ENCODE measurements at regions not wholly inside any gene's neighbourhood (a gene's known extent, or its start where the extent isn't known, plus 50 kb on each side); places are given as distances from the start of the nearest gene placed in this dataset.

DNA sequence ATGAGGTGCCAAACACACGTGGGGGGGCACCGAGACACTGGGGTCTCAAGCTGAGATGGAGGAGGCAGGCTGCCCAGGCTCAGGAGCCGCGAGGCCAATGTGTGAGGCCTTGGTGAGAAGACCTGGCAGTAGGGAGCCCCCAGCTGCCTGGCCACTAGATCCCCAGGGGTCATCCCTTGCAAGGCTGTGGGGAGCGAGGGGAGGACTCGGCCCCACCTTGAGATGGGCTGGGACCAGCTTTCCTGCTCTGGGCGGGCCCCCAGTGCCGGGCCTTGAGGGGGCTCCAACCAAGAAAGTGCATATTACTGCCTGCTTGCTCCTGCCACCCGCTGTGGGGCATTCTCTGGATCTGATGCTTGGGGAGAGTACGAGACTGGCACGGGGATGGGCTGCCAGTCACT is 107.0 kb downstream of the CTTN start:
- Mint-ChIP-seq H3K4me3 (no peak overlapping the region), H3K27ac (no peak overlapping the region), H3K4me1 (ENCODE audit: low read depth in 2 of 2) (no peaks in the 10 kb centered on the region), H3K36me3 (ENCODE audit: insufficient read depth) (no peaks in the 10 kb centered on the region), H3K27me3 (peaks cover 7 to 62% of the 10 kb centered on the region in 2 donors), H3K9me3 (no peaks in the 10 kb centered on the region)
- DNase-seq (no peak), ATAC-seq (replicated peaks) (no peak)

DNA sequence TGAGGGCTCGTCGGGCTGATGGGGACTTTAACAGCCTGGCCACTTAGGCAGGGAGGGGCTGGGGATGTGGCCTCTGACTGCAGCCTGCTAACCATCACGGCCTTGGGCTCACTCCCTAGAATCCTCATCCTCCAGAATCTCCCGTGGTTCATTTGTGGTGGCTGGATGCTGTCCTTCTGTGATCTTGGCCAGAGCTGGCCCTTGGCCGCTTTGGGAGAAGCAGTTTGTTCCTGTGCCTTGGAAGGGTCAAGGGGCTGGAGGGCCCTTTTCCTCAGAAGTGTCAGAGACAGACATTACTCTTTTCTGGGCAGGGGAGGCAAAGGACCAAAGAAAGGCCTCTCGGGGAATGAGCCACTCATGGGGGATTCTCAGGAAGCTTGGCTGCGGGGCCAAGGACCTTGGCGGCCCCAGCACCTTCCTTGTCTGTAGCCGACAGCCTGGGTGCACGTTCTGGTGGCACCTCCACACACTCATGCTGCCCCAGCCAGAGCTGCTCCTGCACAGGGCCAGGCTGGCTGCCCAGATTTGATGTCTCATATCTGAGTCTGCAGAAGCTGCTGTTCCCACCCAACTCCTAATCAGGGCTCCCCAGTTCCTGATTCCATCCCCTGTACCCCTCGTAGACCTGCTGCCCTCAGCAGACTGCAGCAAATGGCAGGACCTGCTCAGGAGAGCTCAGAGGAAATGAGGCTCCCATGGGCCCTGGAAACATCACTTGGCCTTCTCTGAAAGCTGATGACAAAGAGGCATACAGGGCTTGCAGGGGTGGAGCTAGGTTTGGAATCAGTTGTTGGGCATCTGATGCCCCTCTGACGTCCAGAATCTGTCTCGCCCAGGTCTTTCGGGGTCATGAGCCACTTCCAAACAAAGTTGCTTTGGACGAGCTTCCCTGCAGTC is 107.7 kb downstream of the CTTN start:
- H3K4me3 Mint-ChIP-seq: no peak overlapping the region
- no peaks in the 10 kb centered on the region for H3K4me1 Mint-ChIP-seq (ENCODE audit: low read depth in 2 of 2)
- H3K36me3 Mint-ChIP-seq (ENCODE audit: insufficient read depth): no peaks in the 10 kb centered on the region
- no peaks in the 10 kb centered on the region for H3K9me3 Mint-ChIP-seq
- ATAC-seq (replicated peaks): no peak
- H3K27me3 Mint-ChIP-seq: peaks cover 7 to 62% of the 10 kb centered on the region in 2 donors
- no peak for DNase-seq
- H3K27ac Mint-ChIP-seq: no peak overlapping the region

DNA sequence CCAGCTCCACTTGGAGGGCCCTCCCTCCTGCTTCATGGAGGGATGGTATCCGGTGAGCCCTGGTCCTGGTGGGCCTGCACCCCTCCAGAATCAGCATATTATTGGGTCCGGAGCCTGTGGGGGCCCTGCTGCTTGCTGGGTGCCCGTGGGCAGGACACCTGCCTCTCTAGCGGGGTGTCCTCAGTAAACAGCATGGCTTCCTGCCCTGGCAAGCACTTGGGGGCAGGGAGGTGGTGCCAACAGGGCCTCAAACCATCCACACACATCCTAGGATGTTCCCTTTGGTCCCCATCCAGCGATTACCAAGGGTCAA is 108.3 kb downstream of the CTTN start:
- Mint-ChIP-seq H3K4me1 (ENCODE audit: low read depth in 2 of 2) (no peaks in the 10 kb centered on the region), H3K9me3 (no peaks in the 10 kb centered on the region), H3K27me3 (peaks cover 7 to 59% of the 10 kb centered on the region in 2 donors), H3K36me3 (ENCODE audit: insufficient read depth) (no peaks in the 10 kb centered on the region), H3K27ac (no peak overlapping the region), H3K4me3 (no peak overlapping the region)
- DNase-seq: no peak
- ATAC-seq (replicated peaks): no peak

DNA sequence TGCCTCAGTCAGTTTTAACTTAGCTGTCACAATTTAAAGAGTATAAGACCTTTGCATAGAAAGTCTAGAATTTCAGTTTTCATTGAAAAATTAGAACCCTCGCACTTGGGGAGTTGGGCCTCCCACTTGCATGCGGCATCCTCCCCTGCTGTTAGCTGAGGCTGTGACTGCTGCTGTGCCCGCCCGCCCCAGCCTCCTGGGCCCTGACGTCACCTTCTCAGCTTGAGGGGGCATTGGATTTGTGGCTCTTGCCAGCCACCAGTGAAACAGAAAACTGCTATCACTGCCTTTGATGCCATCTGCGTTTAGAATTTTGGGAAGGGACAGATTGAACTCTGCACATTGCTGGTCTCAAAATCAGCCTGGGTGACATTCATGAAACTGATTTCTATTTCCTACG is 108.7 kb downstream of the CTTN start:
- H3K9me3 Mint-ChIP-seq: no peaks in the 10 kb centered on the region
- no peaks in the 10 kb centered on the region for H3K36me3 Mint-ChIP-seq (ENCODE audit: insufficient read depth)
- ATAC-seq (replicated peaks): no peak
- no peak overlapping the region for H3K4me3 Mint-ChIP-seq
- H3K4me1 Mint-ChIP-seq (ENCODE audit: low read depth in 2 of 2): no peaks in the 10 kb centered on the region
- H3K27me3 Mint-ChIP-seq: peaks cover 7 to 56% of the 10 kb centered on the region in 2 donors
- H3K27ac Mint-ChIP-seq: no peak overlapping the region
- no peak for DNase-seq

DNA sequence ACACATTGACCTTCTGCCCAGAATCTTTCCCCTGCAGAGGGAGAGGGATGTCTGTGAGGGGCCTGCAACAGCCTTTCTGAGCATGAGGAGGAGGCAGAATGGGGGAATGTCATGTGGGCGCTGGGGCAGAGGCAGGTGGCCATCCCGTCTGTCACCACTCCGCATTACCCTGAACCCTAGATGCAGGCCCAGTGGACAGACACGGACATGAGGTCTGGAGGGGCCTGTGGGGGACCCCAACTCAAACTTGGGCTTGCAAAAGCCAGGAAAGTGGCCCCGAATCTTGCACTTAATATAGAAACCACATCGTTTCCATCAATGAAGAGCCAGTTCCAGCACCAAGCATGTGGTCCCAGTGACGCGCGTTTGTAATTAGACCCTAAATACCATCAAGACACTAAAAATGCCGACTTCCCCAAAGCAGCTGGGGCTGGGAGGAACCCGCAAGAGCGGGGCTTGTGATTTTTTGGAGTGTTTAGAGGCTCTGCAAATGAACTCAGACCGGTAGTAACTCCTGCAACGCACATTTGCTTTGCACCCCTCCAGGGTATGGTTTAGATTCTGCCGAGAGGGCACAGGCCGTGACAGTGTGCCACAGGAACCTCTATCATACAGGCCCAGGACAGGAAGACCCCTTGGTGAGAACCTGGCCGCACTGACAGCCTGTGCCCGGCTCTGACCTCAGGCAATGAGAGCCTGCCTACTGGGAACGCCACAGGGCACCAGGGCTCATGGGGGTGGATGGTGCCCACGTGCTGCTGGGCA is 109.3 kb downstream of the CTTN start:
- Mint-ChIP-seq H3K4me3 (no peak overlapping the region), H3K36me3 (ENCODE audit: insufficient read depth) (no peaks in the 10 kb centered on the region), H3K27ac (no peak overlapping the region), H3K4me1 (ENCODE audit: low read depth in 2 of 2) (no peaks in the 10 kb centered on the region), H3K27me3 (peaks cover 7 to 51% of the 10 kb centered on the region in 2 donors), H3K9me3 (peaks cover 2 to 4% of the 10 kb centered on the region in 2 donors)
- DNase-seq (no peak), ATAC-seq (replicated peaks) (no peak)

DNA sequence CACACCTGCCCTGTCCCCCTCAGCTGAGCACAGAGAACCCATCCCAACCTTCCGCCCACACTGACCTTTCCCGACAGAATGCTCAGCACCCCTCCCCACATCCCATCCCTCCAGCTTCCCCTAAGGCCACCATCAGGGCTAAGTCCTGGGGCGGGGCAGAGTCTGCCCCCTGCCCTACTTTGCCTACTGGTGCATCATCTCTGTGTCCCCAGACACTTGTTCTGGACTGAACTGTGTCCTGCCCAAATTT is 109.8 kb downstream of the CTTN start:
- ATAC-seq (replicated peaks) (no peak), DNase-seq (no peak)
- H3K4me3 Mint-ChIP-seq: no peak overlapping the region
- peaks cover 7 to 51% of the 10 kb centered on the region in 2 donors for H3K27me3 Mint-ChIP-seq
- H3K36me3 Mint-ChIP-seq (ENCODE audit: insufficient read depth): no peaks in the 10 kb centered on the region
- H3K4me1 Mint-ChIP-seq (ENCODE audit: low read depth in 2 of 2): no peaks in the 10 kb centered on the region
- H3K27ac Mint-ChIP-seq: no peak overlapping the region
- H3K9me3 Mint-ChIP-seq: peaks cover 6 to 9% of the 10 kb centered on the region in 2 donors

DNA sequence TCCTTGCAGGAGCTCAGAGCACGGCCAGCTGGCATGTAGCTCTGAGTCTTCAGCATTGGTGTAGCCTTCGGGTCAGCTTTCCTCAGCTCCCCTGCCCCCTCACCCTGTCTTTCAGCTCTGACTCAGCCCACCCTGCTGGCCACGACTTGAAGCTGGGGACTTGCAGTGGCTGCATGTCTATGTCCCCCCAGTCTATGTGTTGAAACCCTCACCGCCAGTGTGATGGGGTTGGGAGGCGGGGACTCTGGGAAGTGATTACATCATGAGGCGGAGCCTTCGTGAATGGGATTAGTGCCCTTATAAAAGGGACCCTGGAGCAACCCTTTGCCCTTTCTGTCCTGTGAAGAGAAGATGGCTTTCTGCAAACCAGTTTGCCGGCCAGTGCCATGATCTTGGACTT is 111.1 kb downstream of the CTTN start:
- H3K36me3 Mint-ChIP-seq (ENCODE audit: insufficient read depth): no peaks in the 10 kb centered on the region
- ATAC-seq (replicated peaks) (no peak), DNase-seq (no peak)
- peaks cover 15 to 40% of the 10 kb centered on the region in 2 donors for H3K27me3 Mint-ChIP-seq
- no peaks in the 10 kb centered on the region for H3K4me1 Mint-ChIP-seq (ENCODE audit: low read depth in 2 of 2)
- no peak overlapping the region for H3K4me3 Mint-ChIP-seq
- peaks cover 6 to 9% of the 10 kb centered on the region in 2 donors for H3K9me3 Mint-ChIP-seq
- H3K27ac Mint-ChIP-seq: no peak overlapping the region

DNA sequence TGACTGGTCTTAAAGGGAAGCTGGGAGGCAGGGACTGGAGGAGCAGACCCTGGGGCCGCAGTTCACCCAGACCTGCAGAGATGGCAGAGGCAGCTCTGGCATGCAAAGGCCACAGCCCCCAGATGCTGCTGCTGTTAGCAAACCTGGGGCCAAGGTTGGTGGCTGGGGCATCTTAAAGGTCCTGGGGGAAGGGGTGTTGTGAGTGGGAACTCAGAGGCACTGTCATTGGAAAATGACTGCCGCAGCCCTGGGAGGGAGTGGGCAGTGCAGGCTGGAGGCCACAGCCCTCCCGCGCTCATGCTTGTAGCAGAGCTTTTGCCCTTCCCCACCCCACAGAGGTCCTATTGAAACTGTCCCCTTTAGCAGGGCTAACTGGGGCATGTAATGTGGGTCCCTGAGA is 111.8 kb downstream of the CTTN start:
- no peaks in the 10 kb centered on the region for H3K36me3 Mint-ChIP-seq (ENCODE audit: insufficient read depth)
- H3K27ac Mint-ChIP-seq: no peak overlapping the region

DNA sequence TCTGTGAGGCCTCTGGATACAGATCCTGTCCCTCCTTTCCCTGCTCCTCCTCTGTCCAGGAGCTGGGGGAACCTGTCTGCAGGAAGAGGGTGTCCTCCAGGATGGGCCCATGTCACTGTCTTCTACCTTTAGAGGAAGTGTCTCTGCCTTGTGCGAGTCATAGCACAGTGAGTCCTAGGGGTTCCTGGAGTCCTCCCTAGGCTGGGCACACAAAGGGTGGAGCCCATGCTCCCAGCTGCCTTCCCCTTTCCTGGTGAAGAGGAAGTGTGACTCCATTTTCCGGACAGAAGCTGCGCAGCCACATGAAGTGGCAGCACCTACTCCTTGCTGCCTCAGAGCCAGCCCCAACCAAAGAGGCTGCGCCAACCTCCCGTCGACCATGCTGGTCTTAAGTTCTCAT is 112.2 kb downstream of the CTTN start:
- Mint-ChIP-seq H3K27ac (no peak overlapping the region), H3K4me3 (no peak overlapping the region), H3K9me3 (peaks cover 6 to 9% of the 10 kb centered on the region in 2 donors), H3K27me3 (peaks cover 18 to 29% of the 10 kb centered on the region in 2 donors), H3K4me1 (ENCODE audit: low read depth in 2 of 2) (no peaks in the 10 kb centered on the region), H3K36me3 (ENCODE audit: insufficient read depth) (no peaks in the 10 kb centered on the region)
- DNase-seq: no peak
- no peak for ATAC-seq (replicated peaks)

More for the DNA sequence above, 111.8 kb downstream of the CTTN start:
- DNase-seq: no peak
- peaks cover 6 to 9% of the 10 kb centered on the region in 2 donors for H3K9me3 Mint-ChIP-seq
- ATAC-seq (replicated peaks): no peak
- no peak overlapping the region for H3K4me3 Mint-ChIP-seq
- H3K27me3 Mint-ChIP-seq: peaks cover 18 to 34% of the 10 kb centered on the region in 2 donors
- H3K4me1 Mint-ChIP-seq (ENCODE audit: low read depth in 2 of 2): no peaks in the 10 kb centered on the region

DNA sequence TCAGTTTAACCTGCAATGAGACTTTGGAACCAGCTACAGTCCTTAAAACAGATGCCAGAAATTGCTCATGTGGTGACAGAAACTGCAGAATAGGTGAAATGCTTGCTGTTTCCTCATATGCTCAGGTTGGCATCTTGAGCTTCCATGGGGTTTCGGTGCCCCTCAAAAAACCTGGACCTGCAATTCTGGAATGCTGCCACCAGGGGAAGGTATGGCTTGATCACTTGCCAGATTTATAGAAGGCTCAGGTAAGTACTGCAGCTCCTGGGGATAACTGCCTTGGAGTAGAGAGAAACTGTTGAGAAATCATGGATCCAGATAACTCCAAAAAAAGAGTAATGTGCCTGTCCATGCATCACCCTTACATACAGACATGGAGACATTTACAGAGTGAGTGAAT is 113.0 kb downstream of the CTTN start:
- H3K27me3 Mint-ChIP-seq: peaks cover 24 to 32% of the 10 kb centered on the region in 2 donors
- no peak overlapping the region for H3K4me3 Mint-ChIP-seq
- no peaks in the 10 kb centered on the region for H3K4me1 Mint-ChIP-seq (ENCODE audit: low read depth in 2 of 2)
- ATAC-seq (replicated peaks): no peak
- peaks cover 6 to 9% of the 10 kb centered on the region in 2 donors for H3K9me3 Mint-ChIP-seq
- H3K36me3 Mint-ChIP-seq (ENCODE audit: insufficient read depth): no peaks in the 10 kb centered on the region
- H3K27ac Mint-ChIP-seq: no peak overlapping the region
- DNase-seq: no peak

DNA sequence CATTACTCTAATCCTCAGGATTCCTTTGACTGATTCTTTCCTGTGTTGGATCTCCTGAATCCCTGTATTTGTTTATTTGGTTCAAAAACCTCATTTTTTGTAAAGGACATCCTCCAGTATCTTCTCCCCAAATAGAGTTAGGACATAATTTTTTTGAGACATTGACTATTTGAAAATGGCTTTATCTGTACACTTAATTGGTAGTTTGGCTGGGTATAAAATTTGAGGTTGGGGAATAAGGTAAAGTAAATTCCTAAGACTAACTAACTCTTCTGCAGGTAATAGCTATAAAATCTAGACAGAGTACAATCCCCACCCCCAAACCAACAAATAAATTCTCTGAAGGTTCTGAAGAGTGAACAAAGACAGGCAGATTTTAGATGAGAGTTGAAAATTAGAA is 114.4 kb downstream of the CTTN start:
- DNase-seq (no peak), ATAC-seq (replicated peaks) (no peak)
- peaks cover 6 to 9% of the 10 kb centered on the region in 2 donors for H3K9me3 Mint-ChIP-seq
- no peaks in the 10 kb centered on the region for H3K36me3 Mint-ChIP-seq (ENCODE audit: insufficient read depth)
- no peak overlapping the region for H3K27ac Mint-ChIP-seq
- peaks cover 30 to 39% of the 10 kb centered on the region in 2 donors for H3K27me3 Mint-ChIP-seq
- no peaks in the 10 kb centered on the region for H3K4me1 Mint-ChIP-seq (ENCODE audit: low read depth in 2 of 2)
- H3K4me3 Mint-ChIP-seq: no peak overlapping the region

DNA sequence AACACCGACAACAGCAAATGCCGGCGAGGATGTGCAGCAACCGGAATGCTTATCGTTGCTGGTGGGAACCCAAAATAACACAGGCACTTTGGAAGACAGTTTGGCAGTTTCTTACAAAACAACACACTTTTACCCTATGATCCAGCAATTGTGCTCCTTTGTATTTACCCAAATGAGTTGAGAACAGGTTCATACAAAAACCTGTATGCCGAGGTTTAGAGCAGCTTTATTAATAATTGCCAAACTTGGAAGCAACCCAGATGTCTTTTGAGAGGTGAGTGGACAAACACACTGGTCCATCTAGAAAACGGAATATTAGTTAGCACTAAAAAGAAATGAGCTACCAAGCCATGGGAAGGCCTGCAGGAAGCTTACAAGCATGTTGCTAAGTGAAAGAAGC is 118.9 kb downstream of the CTTN start:
- Mint-ChIP-seq H3K4me3 (no peak overlapping the region), H3K9me3 (peaks cover 6 to 8% of the 10 kb centered on the region in 2 donors), H3K27ac (no peak overlapping the region), H3K4me1 (ENCODE audit: low read depth in 2 of 2) (no peaks in the 10 kb centered on the region), H3K27me3 (peaks cover 39 to 43% of the 10 kb centered on the region in 2 donors), H3K36me3 (ENCODE audit: insufficient read depth) (no peaks in the 10 kb centered on the region)
- ATAC-seq (replicated peaks) (no peak), DNase-seq (no peak)

DNA sequence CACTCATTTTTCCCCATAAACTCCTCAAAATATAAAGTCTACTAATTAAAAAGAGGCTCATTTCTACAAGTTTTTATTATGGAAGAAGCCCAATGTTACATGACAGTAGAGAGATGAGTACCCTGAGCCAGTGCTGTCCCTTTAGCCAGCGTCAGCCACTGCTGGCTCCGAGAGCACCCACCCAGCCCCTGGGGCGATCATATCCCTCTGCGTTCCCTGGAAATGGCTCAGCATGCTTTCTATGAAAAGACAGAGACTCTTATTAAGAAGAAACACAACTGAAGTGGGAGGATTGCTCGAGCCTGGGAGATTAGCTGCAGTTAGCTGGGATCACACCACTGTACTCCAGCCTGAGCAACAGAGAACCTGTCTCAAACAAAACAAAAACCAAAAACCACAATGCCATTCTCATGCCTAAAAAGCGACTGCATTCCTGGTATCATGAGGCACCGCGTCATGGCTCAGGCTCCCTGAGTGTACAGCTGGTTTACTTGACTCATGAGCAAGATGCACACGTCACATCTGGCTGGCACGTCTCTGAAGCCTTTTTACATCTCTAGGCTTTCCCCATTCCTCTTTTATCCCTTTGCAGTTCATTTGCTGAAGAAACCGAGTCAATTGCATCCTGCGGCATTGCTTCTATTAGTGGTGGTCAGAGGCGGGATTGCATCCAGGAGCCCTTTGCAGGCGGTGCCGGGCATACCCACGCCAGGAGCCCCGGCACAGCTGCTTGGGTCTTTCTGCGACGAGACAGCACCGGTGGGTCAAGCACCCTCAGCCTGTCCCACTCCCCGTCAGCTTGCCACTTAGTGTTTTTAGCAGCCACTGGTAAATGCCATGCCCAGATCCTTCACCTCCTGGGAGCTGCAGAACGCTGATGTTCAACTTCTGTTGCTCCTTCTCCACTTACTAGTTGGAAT is 119.9 kb downstream of the CTTN start:
- Mint-ChIP-seq H3K27ac (no peak overlapping the region), H3K9me3 (no peaks in the 10 kb centered on the region), H3K4me1 (ENCODE audit: low read depth in 2 of 2) (no peaks in the 10 kb centered on the region), H3K4me3 (no peak overlapping the region), H3K27me3 (peaks cover 48 to 49% of the 10 kb centered on the region in 2 donors), H3K36me3 (ENCODE audit: insufficient read depth) (no peaks in the 10 kb centered on the region)
- DNase-seq: no peak
- ATAC-seq (replicated peaks): no peak

Data from effector memory CD8-positive, alpha-beta T cell (primary cell).